Suprapubic skin (tissue), 4 donors: ENCODE measurements at regions not wholly inside any gene's neighbourhood (a gene's known extent, or its start where the extent isn't known, plus 50 kb on each side); places are given as distances from the start of the nearest gene placed in this dataset.

ENCODE experiments used
- DNase-seq, 2 donors: peaks; one replicate each; pipeline ENCODE4 v3.0.0-alpha.2; 2019; ENCODE audit warnings: low spot score in 2 of 2
- H3K27ac ChIP-seq: fragments of 200-600 bp; sonication (generic); one replicate; pipeline ENCODE4 v1.5.1; 2019
- H3K27me3 ChIP-seq: fragments of 200-600 bp; sonication (generic); one replicate; pipeline ENCODE4 v1.5.1; 2019
- H3K36me3 ChIP-seq: fragments of 200-600 bp; sonication (generic); one replicate; pipeline ENCODE4 v1.5.1; 2019
- H3K4me1 ChIP-seq: fragments of 200-600 bp; sonication (generic); one replicate; pipeline ENCODE4 v1.5.1; 2019
- H3K4me3 ChIP-seq: fragments of 200-600 bp; sonication (generic); one replicate; pipeline ENCODE4 v1.5.1; 2019; ENCODE audit warnings: mild to moderate bottlenecking
- H3K9me3 ChIP-seq: fragments of 200-600 bp; sonication (generic); one replicate; pipeline ENCODE4 v1.5.1; 2019
- CTCF ChIP-seq, 2 donors: fragments of 200-600 bp in 1 of 2; fragments of 450-650 bp in 1 of 2; sonication (generic) in 1 of 2; IDR thresholded peaks; one replicate each; pipeline ENCODE4 v1.5.1; 2016 to 2019; ENCODE audit warnings: antibody characterized with exemption in 2 of 2, mild to moderate bottlenecking in 1 of 2, moderate library complexity in 1 of 2
- EP300 ChIP-seq: sonication (generic); formaldehyde crosslinking; IDR thresholded peaks from one replicate; pipeline ENCODE4 v1.6.1; 2017; ENCODE audit warnings: antibody characterized with exemption
- POLR2A ChIP-seq, 2 donors: fragments of 450-650 bp; IDR thresholded peaks; one replicate each; pipeline ENCODE4 v1.6.1; 2017; ENCODE audit warnings: antibody characterized with exemption in 2 of 2, mild to moderate bottlenecking in 2 of 2, moderate library complexity in 2 of 2
- POLR2AphosphoS5 ChIP-seq, 3 donors: sonication (generic); formaldehyde crosslinking; IDR thresholded peaks; one replicate each; pipeline ENCODE4 v1.6.1; 2017; ENCODE audit warnings: antibody characterized with exemption in 3 of 3
- WGBS: methylation state at CpG from one replicate; pipeline ENCODE4 v1.1.5; 2018; 5-methylcytosine and 5-hydroxymethylcytosine counted together

GRCh38 chrX:4484266-4484665 is 770.8 kb upstream of the PRKX start:
- H3K27ac ChIP-seq = no peak overlapping the region
- TF ChIP-seq POLR2A (IDR thresholded peaks at IDR 0.05) (no peak), CTCF (IDR thresholded peaks at IDR 0.05) (no peak), EP300 (no peak), POLR2AphosphoS5 (IDR thresholded peaks at IDR 0.05) (no peak)
- H3K4me1 ChIP-seq = no peaks in the 10 kb centered on the region
- H3K36me3 ChIP-seq = no peaks in the 10 kb centered on the region
- H3K4me3 ChIP-seq = no peak overlapping the region
- DNase-seq = no peak
- 51% methylated on average over 5 of the region's 5 CpGs for WGBS
- no peaks in the 10 kb centered on the region for H3K9me3 ChIP-seq
- no peaks in the 10 kb centered on the region for H3K27me3 ChIP-seq

DNA sequence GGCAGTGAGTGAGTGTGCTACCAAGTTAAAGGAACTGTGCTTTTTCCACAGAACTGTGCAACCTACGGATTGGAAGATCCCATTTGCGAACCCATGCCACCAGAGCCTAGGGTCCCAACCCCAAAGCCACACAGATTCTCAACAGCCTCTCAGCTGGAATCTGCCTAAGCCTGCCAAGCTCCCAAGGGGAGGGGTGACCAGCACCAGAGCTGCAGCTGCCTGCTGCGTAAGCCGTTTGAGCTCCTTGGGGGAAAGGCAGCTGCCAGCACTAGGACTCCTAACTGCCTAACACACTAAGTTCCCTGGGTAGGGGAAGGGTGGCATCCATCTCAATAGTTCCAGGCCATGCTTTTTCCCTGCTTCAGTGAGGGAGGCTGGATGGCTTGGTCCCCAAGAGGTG is 738.1 kb upstream of the PRKX start:
- no peak for DNase-seq
- H3K36me3 ChIP-seq = no peaks in the 10 kb centered on the region
- no peaks in the 10 kb centered on the region for H3K27me3 ChIP-seq
- no peaks in the 10 kb centered on the region for H3K9me3 ChIP-seq
- no peak overlapping the region for H3K4me3 ChIP-seq
- H3K4me1 ChIP-seq = no peaks in the 10 kb centered on the region
- WGBS = 93% methylated on average over 2 of the region's 4 CpGs
- H3K27ac ChIP-seq = no peak overlapping the region
- TF ChIP-seq EP300 = no peak
- TF ChIP-seq POLR2A (IDR thresholded peaks at IDR 0.05) = no peak
- no peak for TF ChIP-seq CTCF (IDR thresholded peaks at IDR 0.05)
- TF ChIP-seq POLR2AphosphoS5 (IDR thresholded peaks at IDR 0.05) = no peak

GRCh38 chrX:4450177-4450576 is 736.7 kb upstream of the PRKX start:
- Histone ChIP-seq H3K4me1 (no peaks in the 10 kb centered on the region), H3K27me3 (no peaks in the 10 kb centered on the region), H3K9me3 (no peaks in the 10 kb centered on the region), H3K4me3 (no peak overlapping the region), H3K36me3 (no peaks in the 10 kb centered on the region), H3K27ac (no peak overlapping the region)
- WGBS = 90% methylated on average over 2 of the region's 2 CpGs
- TF ChIP-seq POLR2A (IDR thresholded peaks at IDR 0.05) (no peak), CTCF (IDR thresholded peaks at IDR 0.05) (no peak), POLR2AphosphoS5 (IDR thresholded peaks at IDR 0.05) (no peak), EP300 (no peak)
- no peak for DNase-seq

DNA sequence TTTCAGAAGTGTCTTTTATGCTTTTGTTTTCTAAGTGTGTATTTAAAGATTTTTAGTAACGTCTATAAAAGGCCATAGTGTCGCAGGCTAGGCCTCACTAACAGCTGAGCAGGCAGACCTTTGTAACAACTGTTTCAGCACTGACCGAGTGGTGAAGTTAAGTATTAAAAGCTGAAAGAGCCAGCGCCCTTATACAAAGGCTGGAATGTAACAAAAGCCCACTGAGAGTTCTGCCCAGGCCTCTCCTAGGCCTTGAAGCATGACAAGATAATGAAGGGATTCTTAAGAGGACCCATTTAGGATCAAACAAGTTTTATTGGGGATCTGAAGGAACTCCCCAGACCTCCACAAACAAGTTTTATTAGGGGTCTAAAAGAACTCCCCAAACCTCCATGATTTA is 722.5 kb upstream of the PRKX start:
- Histone ChIP-seq H3K4me1 (no peaks in the 10 kb centered on the region), H3K27me3 (no peaks in the 10 kb centered on the region), H3K27ac (no peak overlapping the region), H3K4me3 (no peak overlapping the region), H3K9me3 (no peaks in the 10 kb centered on the region), H3K36me3 (no peaks in the 10 kb centered on the region)
- TF ChIP-seq POLR2AphosphoS5 (IDR thresholded peaks at IDR 0.05) (no peak), POLR2A (IDR thresholded peaks at IDR 0.05) (no peak), EP300 (no peak), CTCF (IDR thresholded peaks at IDR 0.05) (no peak)
- WGBS = 41% methylated on average over 4 of the region's 4 CpGs
- no peak for DNase-seq

- TF ChIP-seq POLR2A (IDR thresholded peaks at IDR 0.05) = no peak
- no peak for TF ChIP-seq CTCF (IDR thresholded peaks at IDR 0.05)
- TF ChIP-seq EP300 = no peak
- no peak for TF ChIP-seq POLR2AphosphoS5 (IDR thresholded peaks at IDR 0.05)
- WGBS = 57% methylated on average over 2 of the region's 2 CpGs
Measured at GRCh38 chrX:4397471-4397870, 684.0 kb upstream of the PRKX start.

More at GRCh38 chrX:4397471-4397870, 684.0 kb upstream of the PRKX start:
- Histone ChIP-seq H3K27ac (no peak overlapping the region), H3K36me3 (no peaks in the 10 kb centered on the region), H3K27me3 (no peaks in the 10 kb centered on the region), H3K9me3 (no peaks in the 10 kb centered on the region), H3K4me1 (no peaks in the 10 kb centered on the region), H3K4me3 (no peak overlapping the region)
- no peak for DNase-seq
